HCT116 (cell line): ENCODE measurements at regions not wholly inside any gene's neighbourhood (a gene's known extent, or its start where the extent isn't known, plus 50 kb on each side); places are given as distances from the start of the nearest gene placed in this dataset.

ENCODE experiments used
- ATAC-seq: fragments of 200-7000 bp; cut with Tn5 transposase; 2 replicates; pipeline ENCODE4 v1.9.1; 2020; ENCODE audit warnings: mild to moderate bottlenecking, moderate library complexity
- BruUV-seq: library from RNA; stranded (reverse); fragments of 400-500 nt; replicated peaks from 2 replicates; lab custom pipeline; 2021; lab: Mats Ljungman, UMichigan
- CTCF ChIA-PET: fragments of 300-600 bp; sonication (Branson Sonifier 250); formaldehyde crosslinking; loops from one replicate; lab custom pipeline; 2021; ENCODE audit warnings: antibody characterized with exemption; lab: Charles Lee
- POLR2A ChIA-PET: fragments of 300-600, 350-600 bp; sonication (Branson Sonifier 250); formaldehyde crosslinking; loops from one replicate; lab custom pipeline; 2021; ENCODE audit warnings: antibody characterized with exemption; lab: Charles Lee
- RAD21 ChIA-PET, 2 experiments: fragments of 300-600 bp; sonication (Branson Sonifier 250); formaldehyde crosslinking; loops; one replicate each; lab custom pipeline; 2023; ENCODE audit warnings: low total read pairs in 2 of 2; ENCODE audit not compliant: uncharacterized antibody in 2 of 2, unreplicated experiment in 2 of 2, low non-redundant PET in 1 of 2; lab: Charles Lee
- DNase-seq: peaks from one replicate; pipeline ENCODE4 v3.0.0-alpha.2; 2010; ENCODE audit warnings: low read depth, low spot score
- H2AFZ ChIP-seq: fragments of 200-600 bp; shearing (Covaris generic), sonication (generic); 2 replicates; pipeline ENCODE4 v1.6.1; 2017; ENCODE audit warnings: low read depth, mixed run types, mixed read lengths, antibody characterized with exemption, low read length; ENCODE audit not compliant: poor library complexity, severe bottlenecking
- H3K27ac ChIP-seq: 2 replicates; pipeline ENCODE4 v1.5.1; 2012; ENCODE audit warnings: low read depth, low read length
- H3K27me3 ChIP-seq: fragments of 200-600 bp; sonication (generic); 2 replicates; pipeline ENCODE4 v1.6.1; 2016; ENCODE audit warnings: mixed run types, low read length, mixed read lengths; ENCODE audit not compliant: insufficient read depth
- H3K36me3 ChIP-seq, 2 experiments: fragments of 200-500 bp in 1 of 2; fragments of 200-600 bp in 1 of 2; sonication (Bioruptor generic) in 1 of 2; sonication (generic) in 1 of 2; 2 replicates each; pipeline versions ENCODE4 v1.5.1 to v1.6.1; 2014 to 2016; ENCODE audit warnings: low read length in 2 of 2, inconsistent platforms in 1 of 2, mixed read lengths in 1 of 2, mixed run types in 1 of 2; ENCODE audit not compliant: insufficient read depth in 2 of 2, control insufficient read depth in 1 of 2
- H3K4me1 ChIP-seq, 2 experiments: fragments of 200-600 bp in 1 of 2; sonication (generic) in 1 of 2; 2 replicates each; pipeline versions ENCODE4 v1.5.1 to v1.6.1; 2012 to 2017; ENCODE audit warnings: low read length in 2 of 2, inconsistent platforms in 1 of 2, mild to moderate bottlenecking in 1 of 2, mixed read lengths in 1 of 2, mixed run types in 1 of 2, moderate library complexity in 1 of 2; ENCODE audit not compliant: insufficient read depth in 2 of 2, control insufficient read depth in 1 of 2
- H3K4me2 ChIP-seq: fragments of 200-600 bp; sonication (generic); 2 replicates; pipeline ENCODE4 v1.6.1; 2017; ENCODE audit warnings: mixed run types, low read length, mixed read lengths
- H3K4me3 ChIP-seq, 2 experiments: fragments of 200-600 bp in 1 of 2; sonication (generic) in 1 of 2; replicated peaks in 1 of 2; 2 replicates each; pipeline ENCODE4 v1.5.1; 2011 to 2016; ENCODE audit warnings: low read length in 2 of 2, control low read depth in 1 of 2, low read depth in 1 of 2, mild to moderate bottlenecking in 1 of 2, mixed read lengths in 1 of 2, mixed run types in 1 of 2
- H3K79me2 ChIP-seq: fragments of 200-600 bp; sonication (generic); 2 replicates; pipeline ENCODE4 v1.6.1; 2017; ENCODE audit warnings: mild to moderate bottlenecking, mixed run types, low read length, moderate library complexity, mixed read lengths; ENCODE audit not compliant: insufficient read depth
- H3K9ac ChIP-seq: fragments of 200-600 bp; sonication (generic); 2 replicates; pipeline ENCODE4 v1.6.1; 2016; ENCODE audit warnings: low read length, mixed read lengths
- H3K9me2 ChIP-seq: fragments of 200-600 bp; sonication (generic), shearing (Covaris generic); 2 replicates; pipeline ENCODE4 v1.6.1; 2017; ENCODE audit warnings: mixed run types, mild to moderate bottlenecking, moderate library complexity; ENCODE audit not compliant: insufficient read depth
- H3K9me3 ChIP-seq, 2 experiments: fragments of 200-500 bp in 1 of 2; fragments of 200-600 bp in 1 of 2; sonication (Bioruptor generic) in 1 of 2; sonication (generic) in 1 of 2; 2 replicates each; pipeline ENCODE4 v1.6.1; 2014 to 2017; ENCODE audit warnings: low read length in 2 of 2, mixed read lengths in 2 of 2, inconsistent platforms in 1 of 2, low read depth in 1 of 2, mild to moderate bottlenecking in 1 of 2, mixed run types in 1 of 2, moderate library complexity in 1 of 2; ENCODE audit not compliant: control insufficient read depth in 1 of 2, insufficient read depth in 1 of 2
- H4K20me1 ChIP-seq: fragments of 200-600 bp; sonication (generic), shearing (Covaris generic); 2 replicates; pipeline ENCODE4 v1.6.1; 2017; ENCODE audit warnings: mixed run types, mild to moderate bottlenecking, moderate library complexity; ENCODE audit not compliant: insufficient read depth
- CBX3 ChIP-seq: IDR thresholded peaks from 2 replicates; pipeline ENCODE4 v1.6.1; 2012; ENCODE audit warnings: low read depth
- CEBPB ChIP-seq: IDR thresholded peaks from 2 replicates; pipeline ENCODE4 v1.6.1; 2012; ENCODE audit warnings: low read depth
- EGR1 ChIP-seq: IDR thresholded peaks from 2 replicates; pipeline ENCODE4 v1.6.1; 2012; ENCODE audit warnings: low read depth
- ELF1 ChIP-seq: IDR thresholded peaks from 2 replicates; pipeline ENCODE4 v1.6.1; 2012; ENCODE audit warnings: low read depth, borderline replicate concordance
- EZH2phosphoT487 ChIP-seq: fragments of 200-600 bp; IDR thresholded peaks from 2 replicates; pipeline ENCODE4 v1.6.1; 2018; ENCODE audit warnings: antibody characterized with exemption, borderline replicate concordance
- FOSL1 ChIP-seq: IDR thresholded peaks from 2 replicates; pipeline ENCODE4 v1.6.1; 2012; ENCODE audit warnings: low read depth
- POLR2A ChIP-seq: IDR thresholded peaks from 2 replicates; pipeline ENCODE4 v1.7.0; 2011; ENCODE audit warnings: borderline replicate concordance; ENCODE audit not compliant: insufficient read depth, insufficient read length; ENCODE audit errors: extremely low read depth
- RAD21 ChIP-seq: IDR thresholded peaks from 2 replicates; pipeline ENCODE4 v1.6.1; 2012; ENCODE audit warnings: low read depth, mild to moderate bottlenecking
- SIN3A ChIP-seq: IDR thresholded peaks from 2 replicates; pipeline ENCODE4 v1.6.1; 2012; ENCODE audit warnings: low read depth
- TCF7L2 ChIP-seq: IDR thresholded peaks from 2 replicates; pipeline ENCODE4 v1.7.0; 2011; ENCODE audit warnings: borderline replicate concordance, inconsistent platforms; ENCODE audit not compliant: insufficient read depth, insufficient read length; ENCODE audit errors: extremely low read depth
- ZFX ChIP-seq: fragments of 450-650 bp; IDR thresholded peaks from 2 replicates; pipeline ENCODE4 v1.6.1; 2017
- ZNF274 ChIP-seq: fragments of 200-500 bp; sonication (Bioruptor generic); IDR thresholded peaks from 2 replicates; pipeline ENCODE4 v1.6.1; 2014; ENCODE audit warnings: mild to moderate bottlenecking, low read depth, low read length, inconsistent platforms
- intact Hi-C: fragments of 100-400 bp; cut with micrococcal nuclease; formaldehyde crosslinking; loops from 2 replicates; pipeline ENCODE4 v1.10.0; 2022
- TF ChIP-seq, protein P1 (sequence below): IDR thresholded peaks from 2 replicates; pipeline ENCODE4 v1.6.1; 2012
- TF ChIP-seq, protein P2 (sequence below): IDR thresholded peaks from 2 replicates; pipeline ENCODE4 v1.6.1; 2011; ENCODE audit warnings: mild to moderate bottlenecking, low read length, moderate library complexity; ENCODE audit not compliant: insufficient replicate concordance; ENCODE audit errors: extremely low read depth

DNA sequence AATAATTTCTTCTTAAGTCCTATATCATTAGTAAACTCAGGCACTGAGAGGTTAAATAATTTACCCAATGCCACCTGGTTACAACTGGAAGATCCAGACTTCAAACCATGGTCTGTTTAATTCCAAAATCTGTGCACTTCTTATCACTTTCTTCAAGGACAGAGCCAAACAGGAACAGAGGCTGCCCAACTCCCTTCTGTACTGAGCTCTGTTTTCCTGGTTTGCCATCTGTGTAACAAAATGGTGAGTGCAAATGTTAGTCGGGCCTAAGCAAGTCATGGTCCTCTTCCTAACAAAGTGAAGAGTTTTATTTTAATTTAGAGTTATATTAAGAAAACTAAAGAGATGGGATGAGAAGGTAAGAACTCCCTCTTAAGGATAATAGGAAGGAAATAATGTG lies 80.6 kb upstream of the CCL2 start (continued):
- no peak for TF ChIP-seq ELF1
- TF ChIP-seq, protein P1, sequence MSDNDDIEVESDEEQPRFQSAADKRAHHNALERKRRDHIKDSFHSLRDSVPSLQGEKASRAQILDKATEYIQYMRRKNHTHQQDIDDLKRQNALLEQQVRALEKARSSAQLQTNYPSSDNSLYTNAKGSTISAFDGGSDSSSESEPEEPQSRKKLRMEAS, result no peak
- no peak for TF ChIP-seq ZFX
- TF ChIP-seq FOSL1, result no peak
- TF ChIP-seq EZH2phosphoT487, result no peak
- no peak for TF ChIP-seq TCF7L2
- no peak for TF ChIP-seq RAD21
- no peak for TF ChIP-seq EGR1

DNA sequence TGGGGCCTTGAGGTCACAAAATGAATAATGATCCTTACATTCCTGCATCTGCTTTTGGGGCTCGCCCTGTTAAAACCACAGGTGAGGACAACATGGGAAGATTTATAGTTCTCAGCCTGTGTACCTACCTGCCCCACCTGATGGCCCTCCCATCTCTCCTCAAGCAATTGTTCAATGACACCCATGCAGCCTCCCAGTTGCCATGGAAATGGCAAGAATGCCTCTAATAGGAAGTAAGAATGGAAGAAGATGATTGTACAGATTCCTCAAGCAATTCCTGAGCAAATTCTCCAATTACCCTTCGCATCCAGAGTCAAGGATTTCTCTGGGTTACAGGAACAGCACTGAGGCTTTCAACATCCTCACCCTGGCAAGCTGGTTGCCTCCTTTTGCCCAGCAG lies 78.6 kb upstream of the CCL2 start:
- Histone ChIP-seq H2AFZ (no peak overlapping the region), H4K20me1 (no peaks in the 10 kb centered on the region), H3K9me2 (no peaks in the 10 kb centered on the region), H3K27ac (no peak overlapping the region), H3K36me3 (no peaks in the 10 kb centered on the region), H3K79me2 (no peaks in the 10 kb centered on the region), H3K4me1 (no peaks in the 10 kb centered on the region), H3K4me2 (no peak overlapping the region), H3K9me3 (no peaks in the 10 kb centered on the region), H3K4me3 (no peak overlapping the region), H3K27me3 (no peaks in the 10 kb centered on the region), H3K9ac (no peak overlapping the region)
- ATAC-seq (no peak), DNase-seq (no peak)
- ChIA-PET CTCF (no interaction called here), RAD21 (no interaction called here), POLR2A (no interaction called here)
- TF ChIP-seq CBX3 (no peak), CEBPB (no peak), ZNF274 (no peak), POLR2A (no peak), SIN3A (no peak)
- TF ChIP-seq, protein P2, sequence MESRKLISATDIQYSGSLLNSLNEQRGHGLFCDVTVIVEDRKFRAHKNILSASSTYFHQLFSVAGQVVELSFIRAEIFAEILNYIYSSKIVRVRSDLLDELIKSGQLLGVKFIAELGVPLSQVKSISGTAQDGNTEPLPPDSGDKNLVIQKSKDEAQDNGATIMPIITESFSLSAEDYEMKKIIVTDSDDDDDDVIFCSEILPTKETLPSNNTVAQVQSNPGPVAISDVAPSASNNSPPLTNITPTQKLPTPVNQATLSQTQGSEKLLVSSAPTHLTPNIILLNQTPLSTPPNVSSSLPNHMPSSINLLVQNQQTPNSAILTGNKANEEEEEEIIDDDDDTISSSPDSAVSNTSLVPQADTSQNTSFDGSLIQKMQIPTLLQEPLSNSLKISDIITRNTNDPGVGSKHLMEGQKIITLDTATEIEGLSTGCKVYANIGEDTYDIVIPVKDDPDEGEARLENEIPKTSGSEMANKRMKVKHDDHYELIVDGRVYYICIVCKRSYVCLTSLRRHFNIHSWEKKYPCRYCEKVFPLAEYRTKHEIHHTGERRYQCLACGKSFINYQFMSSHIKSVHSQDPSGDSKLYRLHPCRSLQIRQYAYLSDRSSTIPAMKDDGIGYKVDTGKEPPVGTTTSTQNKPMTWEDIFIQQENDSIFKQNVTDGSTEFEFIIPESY, result no peak
- TF ChIP-seq, protein P1, result no peak
- BruUV-seq, result no TSS peak
- intact Hi-C loops, result no loop called here
